Ishikawa (cell line): ENCODE measurements at regions not wholly inside any gene's neighbourhood (a gene's known extent, or its start where the extent isn't known, plus 50 kb on each side); places are given as distances from the start of the nearest gene placed in this dataset.

Experiments
- CEBPB ChIP-seq: IDR thresholded peaks from 2 replicates; pipeline ENCODE4 v1.6.1; 2012
- CREB1 ChIP-seq: IDR thresholded peaks from 2 replicates; pipeline ENCODE4 v1.6.1; 2012; ENCODE audit warnings: low read depth
- EGR1 ChIP-seq: IDR thresholded peaks from 2 replicates; pipeline ENCODE4 v1.6.1; 2012
- EP300 ChIP-seq: IDR thresholded peaks from 2 replicates; pipeline ENCODE4 v1.6.1; 2012; ENCODE audit warnings: borderline replicate concordance
- FOXM1 ChIP-seq: IDR thresholded peaks from 2 replicates; pipeline ENCODE4 v1.6.1; 2012; ENCODE audit warnings: low read depth, borderline replicate concordance
- NFIC ChIP-seq: IDR thresholded peaks from 2 replicates; pipeline ENCODE4 v1.6.1; 2012
- RAD21 ChIP-seq: IDR thresholded peaks from 2 replicates; pipeline ENCODE4 v1.6.1; 2012; ENCODE audit warnings: low read depth
- TAF1 ChIP-seq: IDR thresholded peaks from 2 replicates; pipeline ENCODE4 v1.6.1; 2012; ENCODE audit warnings: low read depth, mild to moderate bottlenecking
- TCF12 ChIP-seq: IDR thresholded peaks from 2 replicates; pipeline ENCODE4 v1.6.1; 2012; ENCODE audit warnings: low read depth
- TEAD4 ChIP-seq: IDR thresholded peaks from 2 replicates; pipeline ENCODE4 v1.6.1; 2012
- YY1 ChIP-seq: IDR thresholded peaks from 2 replicates; pipeline ENCODE4 v1.6.1; 2012; ENCODE audit warnings: low read depth
- ZBTB7A ChIP-seq: IDR thresholded peaks from 2 replicates; pipeline ENCODE4 v1.6.1; 2012; ENCODE audit warnings: low read depth
- TF ChIP-seq, protein P1 (sequence below): IDR thresholded peaks from 2 replicates; pipeline ENCODE4 v1.6.1; 2012
- TF ChIP-seq, protein P2 (sequence below): IDR thresholded peaks from 2 replicates; pipeline ENCODE4 v1.6.1; 2012
- TF ChIP-seq, protein P3 (sequence below): IDR thresholded peaks from 2 replicates; pipeline ENCODE4 v1.6.1; 2012; ENCODE audit warnings: low read depth, mild to moderate bottlenecking

DNA sequence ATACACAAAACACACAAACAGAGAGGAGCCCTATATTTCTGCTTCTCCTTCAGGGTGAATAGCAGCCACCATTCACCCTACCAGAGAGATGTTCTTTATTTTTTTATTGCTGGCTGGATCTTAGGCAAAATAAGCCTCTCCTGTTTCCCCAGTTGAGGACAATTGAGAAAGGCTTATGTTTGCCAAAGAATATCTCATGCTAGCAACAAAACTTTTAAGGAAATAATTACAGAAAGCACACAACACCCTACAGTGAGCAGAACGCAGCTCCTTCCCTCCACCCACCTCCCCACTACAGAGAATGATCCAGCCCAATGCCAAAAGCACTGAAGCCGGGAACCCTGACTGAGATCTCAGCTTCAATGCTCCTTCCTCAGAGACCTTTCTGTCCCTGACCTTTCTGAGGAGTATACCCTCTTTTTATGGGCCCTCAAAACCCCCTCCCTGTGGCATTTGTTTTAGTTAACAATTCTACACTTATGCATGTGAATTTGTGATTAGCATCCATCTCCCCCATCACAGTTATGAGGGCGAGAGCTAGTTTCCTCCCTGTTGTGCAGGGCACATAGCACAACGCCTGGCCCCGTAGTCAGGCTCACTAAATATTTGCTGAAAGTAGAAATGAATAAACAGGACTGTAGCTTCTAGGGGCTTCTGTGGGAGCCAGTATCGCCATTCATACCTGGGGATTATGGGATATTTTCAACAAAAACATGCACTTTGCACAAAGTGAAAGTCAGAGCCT, 491.6 kb upstream of the CDH4 start:
- TF ChIP-seq, protein P1, sequence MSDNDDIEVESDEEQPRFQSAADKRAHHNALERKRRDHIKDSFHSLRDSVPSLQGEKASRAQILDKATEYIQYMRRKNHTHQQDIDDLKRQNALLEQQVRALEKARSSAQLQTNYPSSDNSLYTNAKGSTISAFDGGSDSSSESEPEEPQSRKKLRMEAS = no peak
- no peak for TF ChIP-seq NFIC
- TF ChIP-seq, protein P2, sequence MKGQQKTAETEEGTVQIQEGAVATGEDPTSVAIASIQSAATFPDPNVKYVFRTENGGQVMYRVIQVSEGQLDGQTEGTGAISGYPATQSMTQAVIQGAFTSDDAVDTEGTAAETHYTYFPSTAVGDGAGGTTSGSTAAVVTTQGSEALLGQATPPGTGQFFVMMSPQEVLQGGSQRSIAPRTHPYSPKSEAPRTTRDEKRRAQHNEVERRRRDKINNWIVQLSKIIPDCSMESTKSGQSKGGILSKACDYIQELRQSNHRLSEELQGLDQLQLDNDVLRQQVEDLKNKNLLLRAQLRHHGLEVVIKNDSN = no peak
- no peak for TF ChIP-seq TCF12

DNA sequence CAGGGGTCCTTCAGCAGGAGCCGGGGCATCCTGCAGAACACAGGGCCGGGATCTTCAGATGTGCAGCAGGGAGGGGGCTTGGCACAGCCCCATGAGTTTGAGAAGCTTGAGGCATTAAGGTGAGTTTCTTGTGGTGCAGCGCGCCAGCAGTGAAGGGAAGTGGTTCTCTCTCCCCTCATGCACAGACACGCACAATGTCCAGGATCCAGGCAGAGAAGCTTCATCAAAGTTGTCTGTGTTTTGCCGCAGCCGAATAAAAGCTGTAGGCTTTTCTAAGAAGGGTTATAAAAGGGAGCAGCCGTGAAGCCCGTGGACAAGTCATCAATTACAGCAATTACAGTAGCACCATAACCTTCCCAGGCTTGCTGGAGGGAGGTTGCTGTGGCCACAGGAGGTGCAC, 491.0 kb upstream of the CDH4 start:
- TF ChIP-seq, protein P3, sequence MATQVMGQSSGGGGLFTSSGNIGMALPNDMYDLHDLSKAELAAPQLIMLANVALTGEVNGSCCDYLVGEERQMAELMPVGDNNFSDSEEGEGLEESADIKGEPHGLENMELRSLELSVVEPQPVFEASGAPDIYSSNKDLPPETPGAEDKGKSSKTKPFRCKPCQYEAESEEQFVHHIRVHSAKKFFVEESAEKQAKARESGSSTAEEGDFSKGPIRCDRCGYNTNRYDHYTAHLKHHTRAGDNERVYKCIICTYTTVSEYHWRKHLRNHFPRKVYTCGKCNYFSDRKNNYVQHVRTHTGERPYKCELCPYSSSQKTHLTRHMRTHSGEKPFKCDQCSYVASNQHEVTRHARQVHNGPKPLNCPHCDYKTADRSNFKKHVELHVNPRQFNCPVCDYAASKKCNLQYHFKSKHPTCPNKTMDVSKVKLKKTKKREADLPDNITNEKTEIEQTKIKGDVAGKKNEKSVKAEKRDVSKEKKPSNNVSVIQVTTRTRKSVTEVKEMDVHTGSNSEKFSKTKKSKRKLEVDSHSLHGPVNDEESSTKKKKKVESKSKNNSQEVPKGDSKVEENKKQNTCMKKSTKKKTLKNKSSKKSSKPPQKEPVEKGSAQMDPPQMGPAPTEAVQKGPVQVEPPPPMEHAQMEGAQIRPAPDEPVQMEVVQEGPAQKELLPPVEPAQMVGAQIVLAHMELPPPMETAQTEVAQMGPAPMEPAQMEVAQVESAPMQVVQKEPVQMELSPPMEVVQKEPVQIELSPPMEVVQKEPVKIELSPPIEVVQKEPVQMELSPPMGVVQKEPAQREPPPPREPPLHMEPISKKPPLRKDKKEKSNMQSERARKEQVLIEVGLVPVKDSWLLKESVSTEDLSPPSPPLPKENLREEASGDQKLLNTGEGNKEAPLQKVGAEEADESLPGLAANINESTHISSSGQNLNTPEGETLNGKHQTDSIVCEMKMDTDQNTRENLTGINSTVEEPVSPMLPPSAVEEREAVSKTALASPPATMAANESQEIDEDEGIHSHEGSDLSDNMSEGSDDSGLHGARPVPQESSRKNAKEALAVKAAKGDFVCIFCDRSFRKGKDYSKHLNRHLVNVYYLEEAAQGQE = no peak
- no peak for TF ChIP-seq FOXM1
- TF ChIP-seq TAF1 = no peak
- no peak for TF ChIP-seq CREB1
- no peak for TF ChIP-seq EGR1

DNA sequence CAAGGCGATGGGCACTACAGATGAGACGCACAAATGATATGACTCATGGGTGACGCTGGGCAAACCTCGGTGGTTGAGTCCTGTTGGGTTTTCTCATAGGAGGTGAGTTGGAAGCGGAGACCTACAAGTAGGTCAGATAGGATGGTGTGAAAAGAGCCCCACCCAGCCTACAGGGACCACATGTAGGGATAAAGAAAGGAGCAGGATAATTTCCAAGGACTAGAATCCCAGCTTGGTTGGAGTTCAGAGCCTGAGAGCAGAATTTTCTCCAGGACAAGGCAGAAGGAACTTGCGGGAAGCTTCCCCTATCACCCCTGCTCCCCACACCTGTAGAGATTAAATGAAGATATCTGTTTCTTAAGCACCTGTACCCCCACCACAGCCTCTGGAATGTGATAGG, 489.7 kb upstream of the CDH4 start:
- TF ChIP-seq YY1 = no peak
- TF ChIP-seq TAF1 = no peak
- TF ChIP-seq NFIC = no peak
- no peak for TF ChIP-seq TEAD4
- TF ChIP-seq TCF12 = no peak
- TF ChIP-seq CREB1 = no peak
- TF ChIP-seq CEBPB = no peak
- TF ChIP-seq EGR1 = no peak
- TF ChIP-seq FOXM1 = no peak
- TF ChIP-seq, protein P2 = no peak
- TF ChIP-seq, protein P3 = no peak
- no peak for TF ChIP-seq EP300
- TF ChIP-seq ZBTB7A = no peak
- TF ChIP-seq, protein P1 = no peak
- no peak for TF ChIP-seq RAD21

DNA sequence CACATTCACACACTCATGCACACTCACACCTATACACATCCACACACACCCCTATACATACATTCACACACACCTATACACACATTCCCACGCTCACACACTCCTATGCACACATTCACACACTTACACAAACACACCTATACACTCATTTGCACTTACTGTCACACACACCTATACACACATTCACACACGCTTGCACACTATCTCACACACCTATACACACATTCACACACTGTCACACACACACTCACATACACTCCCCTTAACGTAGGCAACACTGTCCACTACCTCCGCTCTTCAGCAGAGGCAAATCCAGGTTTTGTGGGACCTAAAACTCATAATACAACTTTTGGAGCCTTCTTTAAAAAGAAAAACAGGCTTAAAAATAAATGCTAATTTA, 487.7 kb upstream of the CDH4 start:
- TF ChIP-seq FOXM1 = no peak
- no peak for TF ChIP-seq RAD21
- TF ChIP-seq CREB1 = no peak
- TF ChIP-seq, protein P1 = no peak
- TF ChIP-seq ZBTB7A = no peak
- TF ChIP-seq EGR1 = no peak

DNA sequence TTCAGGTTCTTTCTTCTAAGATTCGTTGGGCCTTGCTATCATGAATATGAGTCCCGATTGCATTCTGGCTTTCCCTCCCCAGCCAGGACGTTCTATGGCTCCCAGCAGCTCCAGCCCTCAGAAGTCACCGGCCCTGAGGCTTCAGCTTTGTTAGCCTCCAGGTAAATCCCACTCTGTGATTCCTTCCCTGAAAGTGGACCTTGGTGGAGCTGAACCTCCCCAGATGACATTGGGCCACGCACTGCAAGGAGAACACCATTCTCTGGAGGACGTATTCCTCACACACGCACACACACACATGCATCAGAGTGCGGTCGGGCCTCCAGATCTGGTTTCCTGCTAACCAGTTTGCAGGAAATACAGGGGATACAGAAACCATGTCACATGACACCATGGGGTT, 487.3 kb upstream of the CDH4 start:
- TF ChIP-seq NFIC = no peak
- no peak for TF ChIP-seq EGR1
- TF ChIP-seq CEBPB = no peak
- TF ChIP-seq TAF1 = no peak
- no peak for TF ChIP-seq TEAD4
- no peak for TF ChIP-seq YY1
- no peak for TF ChIP-seq TCF12
- TF ChIP-seq, protein P2 = no peak
- TF ChIP-seq, protein P1 = no peak
- TF ChIP-seq FOXM1 = no peak
- no peak for TF ChIP-seq RAD21
- TF ChIP-seq, protein P3 = no peak
- no peak for TF ChIP-seq CREB1
- no peak for TF ChIP-seq EP300
